Urothelium cell line (cell line): ENCODE measurements at regions not wholly inside any gene's neighbourhood (a gene's known extent, or its start where the extent isn't known, plus 50 kb on each side); places are given as distances from the start of the nearest gene placed in this dataset.

ENCODE experiments used
- DNase-seq: peaks from one replicate; pipeline ENCODE4 v3.0.0; 2011; ENCODE audit warnings: low spot score, mixed read lengths
- FAIRE-seq: peaks from 2 replicates; lab custom pipeline; 2011; peaks lifted over from hg19 to GRCh38; lab: Jason Lieb, UNC

- no peak for DNase-seq
- FAIRE-seq: no peak
Measured at GRCh38 chr5:167463939-167464338, 827.5 kb upstream of the WWC1 start.

DNA sequence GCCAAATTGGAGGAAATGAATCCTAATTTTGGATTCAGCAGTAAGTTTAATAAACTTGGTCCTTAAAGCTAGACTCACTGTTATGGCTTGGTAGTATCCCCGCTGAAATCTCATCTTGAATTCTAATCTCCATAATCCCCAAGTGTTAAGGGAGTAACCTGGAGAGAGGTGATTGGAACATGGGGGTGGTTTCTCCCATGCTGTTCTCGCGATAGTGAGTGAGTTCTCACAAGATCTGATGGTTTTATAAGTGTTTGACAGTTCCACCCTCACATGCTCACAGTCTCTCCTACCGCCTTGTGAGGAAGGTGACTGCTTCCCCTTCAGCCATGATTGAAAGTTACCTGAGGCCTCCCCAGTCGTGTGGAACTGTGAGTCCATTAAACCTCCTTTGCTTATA is 824.5 kb upstream of the WWC1 start:
- DNase-seq (no peak), FAIRE-seq (no peak)

DNA sequence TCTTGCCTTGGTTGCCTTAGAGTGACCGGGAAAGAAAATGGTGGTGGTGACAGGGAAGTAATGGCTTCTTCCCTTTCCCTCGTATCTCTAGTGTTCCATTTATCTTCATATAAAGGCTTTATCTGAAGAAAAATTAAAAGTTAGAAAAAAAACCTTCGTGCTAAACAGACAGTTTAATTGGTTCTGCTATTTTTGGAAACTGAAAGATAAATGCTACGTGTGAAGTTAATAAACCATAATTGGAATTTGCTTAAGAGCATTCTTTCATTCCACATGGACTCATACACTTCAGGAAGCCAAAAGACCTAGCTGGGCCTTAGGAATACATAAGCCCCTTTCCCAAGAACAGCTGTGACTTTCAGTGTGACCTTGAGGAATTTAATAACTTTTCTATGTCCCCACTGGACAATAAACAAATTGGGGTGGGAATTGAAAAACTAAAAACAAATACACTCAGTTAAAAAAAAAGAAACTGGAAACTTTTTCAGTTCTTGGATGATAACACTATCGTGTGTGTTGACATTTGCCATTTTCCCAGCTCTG is 818.8 kb upstream of the WWC1 start:
- no peak for FAIRE-seq

DNA sequence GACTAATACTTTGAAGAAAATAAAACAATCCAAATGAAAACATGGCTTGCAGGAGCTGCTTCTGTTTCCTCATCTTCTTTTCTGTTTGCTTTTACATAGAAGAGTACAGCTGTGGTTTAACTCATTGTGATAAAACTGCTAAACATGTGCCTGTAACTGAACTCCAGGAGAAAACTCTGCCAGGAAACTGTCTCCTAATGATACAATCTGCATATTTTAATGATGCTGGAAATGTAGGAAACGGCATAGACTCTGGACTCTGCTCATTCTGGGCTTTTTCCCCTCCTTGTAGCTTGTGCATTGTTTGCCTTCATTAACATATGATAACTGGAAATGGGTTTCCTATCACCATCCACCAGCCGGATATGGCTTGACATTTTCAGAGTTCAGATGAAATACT is 813.3 kb upstream of the WWC1 start:
- DNase-seq: no peak
- FAIRE-seq: no peak

More for the DNA sequence above, 818.8 kb upstream of the WWC1 start:
- DNase-seq: no peak

- no peak for DNase-seq
- FAIRE-seq: no peak
Measured at GRCh38 chr5:167479779-167480178, 811.7 kb upstream of the WWC1 start.

- DNase-seq: no peak
- no peak for FAIRE-seq
Measured at GRCh38 chr5:167481345-167481744, 810.1 kb upstream of the WWC1 start.

- DNase-seq: no peak
Measured at GRCh38 chr5:167482555-167482954, 808.9 kb upstream of the WWC1 start.

DNA sequence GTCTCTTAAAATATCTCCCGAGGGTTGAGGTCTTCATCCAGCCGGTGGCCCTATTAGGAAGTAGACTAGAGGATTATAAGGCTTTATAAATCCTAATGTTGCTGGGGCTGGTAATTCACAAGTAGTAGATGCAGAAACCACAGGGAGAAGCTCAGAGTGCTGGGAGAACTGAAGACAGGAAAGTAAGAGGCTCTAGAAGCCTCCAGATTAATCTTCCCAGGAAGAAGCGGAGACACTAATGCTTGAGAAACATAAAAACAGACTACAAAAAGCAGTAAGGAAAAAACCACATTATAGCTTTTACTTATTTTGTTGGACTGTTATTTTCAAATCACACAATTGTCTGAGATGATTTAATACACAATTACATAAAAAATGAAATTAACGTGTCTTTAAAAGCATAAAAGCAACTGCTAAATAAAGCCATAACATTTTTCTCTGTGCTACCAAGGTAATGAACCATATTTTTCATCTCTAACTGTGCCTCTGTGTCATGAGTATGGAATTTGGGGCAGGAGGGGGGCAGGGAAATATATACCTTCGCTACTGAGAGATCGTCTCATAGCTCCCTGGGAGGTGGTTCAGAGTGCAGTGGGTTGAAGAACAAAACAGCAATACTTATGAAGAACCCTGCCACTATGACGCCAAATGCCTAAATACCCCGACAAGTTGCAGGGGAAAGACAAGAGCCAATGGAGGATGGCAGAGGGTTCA is 806.2 kb upstream of the WWC1 start:
- peak; percentile 43 for DNase-seq
- peak; percentile 74 for FAIRE-seq

More at GRCh38 chr5:167482555-167482954, 808.9 kb upstream of the WWC1 start:
- FAIRE-seq: no peak

- DNase-seq: peak; percentile 8
Measured at GRCh38 chr5:167488371-167488770, 803.1 kb upstream of the WWC1 start.

GRCh38 chr5:167489202-167489601 is 802.2 kb upstream of the WWC1 start:
- peak; percentile 36 for DNase-seq

More at GRCh38 chr5:167488371-167488770, 803.1 kb upstream of the WWC1 start:
- FAIRE-seq: no peak

GRCh38 chr5:167503926-167504720 is 787.3 kb upstream of the WWC1 start:
- no peak for DNase-seq
- FAIRE-seq: no peak

More at GRCh38 chr5:167489202-167489601, 802.2 kb upstream of the WWC1 start:
- no peak for FAIRE-seq

- DNase-seq (no peak), FAIRE-seq (no peak)
Measured at GRCh38 chr5:167507463-167508233, 783.8 kb upstream of the WWC1 start.

DNA sequence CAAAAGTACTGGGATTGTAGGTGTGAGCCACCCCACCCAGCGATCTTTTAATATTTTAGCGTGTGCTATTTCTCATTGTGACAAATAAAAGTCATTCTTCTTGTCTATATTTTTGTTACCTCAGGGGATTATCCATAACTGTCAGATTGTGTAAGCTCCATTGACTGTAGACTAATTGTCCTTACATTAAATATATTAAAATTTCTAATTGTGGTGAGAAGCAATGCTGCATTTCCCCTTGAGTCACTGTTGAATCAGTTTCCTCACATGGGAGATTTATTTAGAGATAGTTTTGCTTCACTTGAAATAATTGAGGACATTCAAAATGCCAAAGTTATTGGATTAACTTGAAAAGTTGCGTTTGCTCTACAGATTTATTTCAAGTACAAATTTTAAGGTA is 782.4 kb upstream of the WWC1 start:
- DNase-seq: no peak
- no peak for FAIRE-seq

DNA sequence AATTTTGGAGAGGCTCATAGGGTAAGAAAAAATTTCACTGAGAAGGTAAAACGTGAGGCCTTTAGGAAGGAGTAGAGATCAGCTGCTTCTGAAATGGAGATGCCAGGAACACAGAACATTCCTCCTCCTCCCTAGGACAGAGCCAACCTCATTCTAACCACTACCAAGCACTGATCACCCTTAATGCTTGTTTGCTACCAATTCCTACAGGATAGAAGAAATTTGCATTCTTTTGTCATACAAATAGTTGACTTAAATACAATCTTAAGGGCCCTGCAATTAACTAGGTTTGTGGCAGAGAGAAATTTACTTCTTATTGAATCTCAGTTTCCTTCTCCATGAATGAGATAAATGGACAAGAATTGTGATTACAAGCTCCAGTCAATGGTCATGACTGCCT is 780.2 kb upstream of the WWC1 start:
- DNase-seq: no peak
- no peak for FAIRE-seq

- DNase-seq (no peak), FAIRE-seq (no peak)
Measured at GRCh38 chr5:167512111-167512510, 779.3 kb upstream of the WWC1 start.

DNA sequence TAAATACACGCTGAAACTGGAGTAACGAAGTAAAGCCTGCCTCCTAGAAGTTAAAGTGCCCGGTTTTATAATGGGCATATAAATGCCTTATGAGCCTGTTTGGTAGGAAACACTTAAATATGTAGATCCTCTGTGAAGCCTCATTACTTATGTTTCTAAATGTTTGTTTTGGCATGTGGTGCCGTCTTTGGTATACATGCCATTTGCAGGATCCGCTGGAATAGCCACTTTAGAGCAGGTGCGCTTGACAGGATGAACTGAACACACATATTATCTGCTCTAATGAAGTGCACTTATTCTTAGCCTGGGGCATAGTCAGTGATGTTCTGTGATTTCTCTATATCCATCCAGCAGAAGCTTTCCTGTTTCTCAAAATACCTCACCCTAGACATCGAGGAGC is 778.1 kb upstream of the WWC1 start:
- no peak for FAIRE-seq

DNA sequence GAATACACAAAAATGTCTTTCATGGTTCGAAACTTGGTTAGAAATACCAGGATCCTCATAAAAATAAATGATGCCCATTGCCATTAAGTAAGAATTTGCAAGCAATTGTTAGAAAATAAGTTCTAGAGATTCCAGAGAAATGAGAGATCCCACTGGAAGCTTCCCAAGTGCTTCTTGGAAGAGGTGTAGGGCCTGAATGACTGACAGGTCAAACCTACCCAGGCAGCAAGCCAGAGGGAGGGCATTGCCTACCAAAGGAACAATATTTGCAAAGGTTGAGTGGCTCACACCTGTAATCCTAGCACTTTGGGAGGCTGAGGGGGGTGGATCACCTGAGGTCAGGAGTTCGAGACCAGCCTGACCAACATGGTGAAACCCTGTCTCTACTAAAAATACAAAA is 777.0 kb upstream of the WWC1 start:
- DNase-seq (no peak), FAIRE-seq (no peak)

More for the DNA sequence above, 778.1 kb upstream of the WWC1 start:
- DNase-seq: no peak

- FAIRE-seq: no peak
- DNase-seq: no peak
Measured at GRCh38 chr5:167525004-167525403, 766.4 kb upstream of the WWC1 start.

GRCh38 chr5:167528651-167529050 is 762.8 kb upstream of the WWC1 start:
- no peak for FAIRE-seq
- DNase-seq: no peak

GRCh38 chr5:167530548-167530947 is 760.9 kb upstream of the WWC1 start:
- no peak for FAIRE-seq
- no peak for DNase-seq
